HEK293 (cell line): ENCODE measurements at regions not wholly inside any gene's neighbourhood (a gene's known extent, or its start where the extent isn't known, plus 50 kb on each side); places are given as distances from the start of the nearest gene placed in this dataset.

Source experiments
- CTCF ChIA-PET: fragments of 350-600 bp; formaldehyde crosslinking; extraction: SDS; loops from one replicate; lab custom pipeline; 2021; ENCODE audit warnings: antibody characterized with exemption; lab: Yijun Ruan, JAX
- POLR2A ChIA-PET: fragments of 300-600 bp; formaldehyde crosslinking; extraction: SDS; loops from one replicate; lab custom pipeline; 2020; ENCODE audit warnings: antibody characterized with exemption, inconsistent platforms; lab: Yijun Ruan, JAX
- H3K27ac ChIP-seq: fragments of 200-500 bp; sonication (Bioruptor generic); 2 replicates; pipeline ENCODE4 v1.5.1; 2014; ENCODE audit warnings: low read depth, low read length, control low read depth, inconsistent platforms; ENCODE audit errors: extremely low read depth
- H3K36me3 ChIP-seq, 2 experiments: fragments of 200-500 bp in 1 of 2; sonication (Bioruptor generic) in 1 of 2; 1 replicate in 1 of 2; 2 replicates in 1 of 2; pipeline ENCODE4 v1.5.1; 2014 to 2017; ENCODE audit warnings: inconsistent platforms in 2 of 2, low read length in 2 of 2; ENCODE audit not compliant: control insufficient read depth in 2 of 2, insufficient read depth in 1 of 2
- H3K4me1 ChIP-seq: fragments of 200-500 bp; sonication (Bioruptor generic); 2 replicates; pipeline ENCODE4 v1.5.1; 2014; ENCODE audit warnings: mild to moderate bottlenecking, low read length, inconsistent platforms; ENCODE audit not compliant: control insufficient read depth, insufficient read depth
- H3K4me3 ChIP-seq: 2 replicates; pipeline ENCODE4 v1.5.1; 2011; ENCODE audit warnings: low read depth, mild to moderate bottlenecking, control low read depth, low read length, moderate library complexity
- H3K9me3 ChIP-seq: fragments of 200-500 bp; sonication (Bioruptor generic); 2 replicates; pipeline ENCODE4 v1.5.1; 2014; ENCODE audit warnings: low read depth, low read length, inconsistent platforms; ENCODE audit not compliant: control insufficient read depth, insufficient read depth
- HOXA7 ChIP-seq: sonication (generic); formaldehyde crosslinking; IDR thresholded peaks from 2 replicates; pipeline ENCODE4 v1.8.1; 2022; ENCODE audit warnings: missing genetic modification reagents, borderline replicate concordance
- HOXC10 ChIP-seq: sonication (generic); formaldehyde crosslinking; IDR thresholded peaks from 2 replicates; pipeline ENCODE4 v1.8.1; 2023; ENCODE audit warnings: mild to moderate bottlenecking, missing genetic modification reagents
- KLF10 ChIP-seq: fragments of 450-650 bp; IDR thresholded peaks from 2 replicates; pipeline ENCODE4 v1.5.1; 2018; ENCODE audit warnings: missing biosample characterization, mild to moderate bottlenecking, missing genetic modification characterization
- KLF8 ChIP-seq: fragments of 450-650 bp; formaldehyde crosslinking; IDR thresholded peaks from 2 replicates; pipeline ENCODE4 v1.5.1; 2016; ENCODE audit warnings: missing biosample characterization, missing genetic modification characterization
- MEIS1 ChIP-seq: sonication (generic); formaldehyde crosslinking; IDR thresholded peaks from 2 replicates; pipeline ENCODE4 v1.8.1; 2022; ENCODE audit warnings: missing genetic modification reagents, mild to moderate bottlenecking, borderline replicate concordance
- TRIM28 ChIP-seq: IDR thresholded peaks from 2 replicates; pipeline ENCODE4 v1.6.1; 2011; ENCODE audit warnings: low read length, control low read depth, borderline replicate concordance
- ZBTB17 ChIP-seq: fragments of 450-650 bp; formaldehyde crosslinking; IDR thresholded peaks from 2 replicates; pipeline ENCODE4 v1.5.1; 2016; ENCODE audit warnings: missing biosample characterization, missing genetic modification characterization
- ZBTB20 ChIP-seq: fragments of 450-650 bp; formaldehyde crosslinking; IDR thresholded peaks from 2 replicates; pipeline ENCODE4 v1.5.1; 2016; ENCODE audit warnings: missing biosample characterization, missing genetic modification characterization
- ZFP69B ChIP-seq: fragments of 450-650 bp; formaldehyde crosslinking; IDR thresholded peaks from 2 replicates; pipeline ENCODE4 v1.5.1; 2016; ENCODE audit warnings: missing biosample characterization, missing genetic modification characterization
- ZNF174 ChIP-seq: fragments of 450-650 bp; formaldehyde crosslinking; IDR thresholded peaks from 2 replicates; pipeline ENCODE4 v1.5.0; 2017; ENCODE audit warnings: missing biosample characterization, mild to moderate bottlenecking, missing genetic modification characterization
- ZNF2 ChIP-seq: fragments of 450-650 bp; formaldehyde crosslinking; IDR thresholded peaks from 2 replicates; pipeline ENCODE4 v1.5.1; 2016; ENCODE audit warnings: missing biosample characterization, missing genetic modification characterization
- ZNF558 ChIP-seq: fragments of 450-650 bp; formaldehyde crosslinking; IDR thresholded peaks from 2 replicates; pipeline ENCODE4 v1.5.1; 2016; ENCODE audit warnings: missing biosample characterization, missing genetic modification characterization
- ZNF768 ChIP-seq: fragments of 450-650 bp; formaldehyde crosslinking; IDR thresholded peaks from 2 replicates; pipeline ENCODE4 v1.5.1; 2018; ENCODE audit warnings: missing biosample characterization, mild to moderate bottlenecking, missing genetic modification characterization
- TF ChIP-seq, protein P1 (sequence below): fragments of 450-650 bp; formaldehyde crosslinking; conservative IDR thresholded peaks from 2 replicates; pipeline ENCODE4 v1.5.1; 2016; ENCODE audit warnings: low read depth, missing biosample characterization, missing genetic modification characterization
- TF ChIP-seq, protein P2 (sequence below): fragments of 450-650 bp; IDR thresholded peaks from 2 replicates; pipeline ENCODE4 v1.5.1; 2018; ENCODE audit warnings: missing biosample characterization, missing genetic modification characterization
- TF ChIP-seq, protein P3 (sequence below): fragments of 450-650 bp; formaldehyde crosslinking; IDR thresholded peaks from 2 replicates; pipeline ENCODE4 v1.5.0; 2017; ENCODE audit warnings: missing biosample characterization, missing genetic modification characterization, borderline replicate concordance

DNA sequence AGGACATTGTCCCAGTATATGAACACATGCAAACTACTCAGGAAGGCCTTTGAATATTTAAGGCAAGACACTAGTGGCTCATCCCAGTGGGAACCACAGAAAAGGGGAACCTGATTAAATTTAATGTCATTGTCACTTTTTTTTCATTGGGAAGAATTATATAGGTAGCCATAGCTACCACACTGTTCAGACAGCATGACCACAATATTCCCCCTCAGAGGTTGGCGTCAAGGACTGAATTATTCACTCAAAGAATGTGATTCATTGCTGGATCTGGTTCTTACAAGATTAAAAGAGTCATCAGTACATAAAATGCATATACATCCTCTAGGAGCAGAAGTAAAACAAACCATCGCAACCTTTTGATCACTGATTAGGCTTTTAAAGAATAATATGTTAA, 92.0 kb upstream of the SMARCAD1 start:
- no peak overlapping the region for H3K4me3 ChIP-seq
- no peaks in the 10 kb centered on the region for H3K4me1 ChIP-seq
- H3K36me3 ChIP-seq = no peaks in the 10 kb centered on the region
- POLR2A ChIA-PET = no interaction called here
- CTCF ChIA-PET = interaction anchor here (0.6 kb wide), 1 partner anchor 96 kb away, joined by 3 read pairs; no protein-coding TSS in a partner anchor
- TF ChIP-seq, protein P1, sequence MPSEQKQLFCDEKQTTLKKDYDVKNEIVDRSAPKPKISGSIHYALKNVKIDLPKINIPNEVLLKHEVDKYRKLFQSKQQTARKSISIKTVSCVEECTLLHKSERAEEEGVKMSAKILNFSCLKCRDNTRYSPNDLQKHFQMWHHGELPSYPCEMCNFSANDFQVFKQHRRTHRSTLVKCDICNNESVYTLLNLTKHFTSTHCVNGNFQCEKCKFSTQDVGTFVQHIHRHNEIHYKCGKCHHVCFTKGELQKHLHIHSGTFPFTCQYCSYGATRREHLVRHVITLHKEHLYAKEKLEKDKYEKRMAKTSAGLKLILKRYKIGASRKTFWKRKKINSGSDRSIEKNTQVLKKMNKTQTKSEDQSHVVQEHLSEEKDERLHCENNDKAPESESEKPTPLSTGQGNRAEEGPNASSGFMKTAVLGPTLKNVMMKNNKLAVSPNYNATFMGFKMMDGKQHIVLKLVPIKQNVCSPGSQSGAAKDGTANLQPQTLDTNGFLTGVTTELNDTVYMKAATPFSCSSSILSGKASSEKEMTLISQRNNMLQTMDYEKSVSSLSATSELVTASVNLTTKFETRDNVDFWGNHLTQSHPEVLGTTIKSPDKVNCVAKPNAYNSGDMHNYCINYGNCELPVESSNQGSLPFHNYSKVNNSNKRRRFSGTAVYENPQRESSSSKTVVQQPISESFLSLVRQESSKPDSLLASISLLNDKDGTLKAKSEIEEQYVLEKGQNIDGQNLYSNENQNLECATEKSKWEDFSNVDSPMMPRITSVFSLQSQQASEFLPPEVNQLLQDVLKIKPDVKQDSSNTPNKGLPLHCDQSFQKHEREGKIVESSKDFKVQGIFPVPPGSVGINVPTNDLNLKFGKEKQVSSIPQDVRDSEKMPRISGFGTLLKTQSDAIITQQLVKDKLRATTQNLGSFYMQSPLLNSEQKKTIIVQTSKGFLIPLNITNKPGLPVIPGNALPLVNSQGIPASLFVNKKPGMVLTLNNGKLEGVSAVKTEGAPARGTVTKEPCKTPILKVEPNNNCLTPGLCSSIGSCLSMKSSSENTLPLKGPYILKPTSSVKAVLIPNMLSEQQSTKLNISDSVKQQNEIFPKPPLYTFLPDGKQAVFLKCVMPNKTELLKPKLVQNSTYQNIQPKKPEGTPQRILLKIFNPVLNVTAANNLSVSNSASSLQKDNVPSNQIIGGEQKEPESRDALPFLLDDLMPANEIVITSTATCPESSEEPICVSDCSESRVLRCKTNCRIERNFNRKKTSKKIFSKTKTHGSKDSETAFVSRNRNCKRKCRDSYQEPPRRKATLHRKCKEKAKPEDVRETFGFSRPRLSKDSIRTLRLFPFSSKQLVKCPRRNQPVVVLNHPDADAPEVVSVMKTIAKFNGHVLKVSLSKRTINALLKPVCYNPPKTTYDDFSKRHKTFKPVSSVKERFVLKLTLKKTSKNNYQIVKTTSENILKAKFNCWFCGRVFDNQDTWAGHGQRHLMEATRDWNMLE (tag by site-specific recombination) = no peak
- TF ChIP-seq ZBTB20 (tag by site-specific recombination) = no peak
- TF ChIP-seq ZNF2 (tag by site-specific recombination) = no peak
- TF ChIP-seq MEIS1 (CRISPR knock-in tag) = no peak
- TF ChIP-seq KLF8 (tag by site-specific recombination) = no peak
- TF ChIP-seq HOXA7 (CRISPR knock-in tag) = no peak
- no peak for TF ChIP-seq TRIM28
- TF ChIP-seq ZNF558 (tag by site-specific recombination) = no peak
- TF ChIP-seq, protein P2, sequence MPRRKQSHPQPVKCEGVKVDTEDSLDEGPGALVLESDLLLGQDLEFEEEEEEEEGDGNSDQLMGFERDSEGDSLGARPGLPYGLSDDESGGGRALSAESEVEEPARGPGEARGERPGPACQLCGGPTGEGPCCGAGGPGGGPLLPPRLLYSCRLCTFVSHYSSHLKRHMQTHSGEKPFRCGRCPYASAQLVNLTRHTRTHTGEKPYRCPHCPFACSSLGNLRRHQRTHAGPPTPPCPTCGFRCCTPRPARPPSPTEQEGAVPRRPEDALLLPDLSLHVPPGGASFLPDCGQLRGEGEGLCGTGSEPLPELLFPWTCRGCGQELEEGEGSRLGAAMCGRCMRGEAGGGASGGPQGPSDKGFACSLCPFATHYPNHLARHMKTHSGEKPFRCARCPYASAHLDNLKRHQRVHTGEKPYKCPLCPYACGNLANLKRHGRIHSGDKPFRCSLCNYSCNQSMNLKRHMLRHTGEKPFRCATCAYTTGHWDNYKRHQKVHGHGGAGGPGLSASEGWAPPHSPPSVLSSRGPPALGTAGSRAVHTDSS (tag by site-specific recombination) = no peak
- no peak for TF ChIP-seq KLF10 (tag by site-specific recombination)
- no peak for TF ChIP-seq HOXC10 (CRISPR knock-in tag)
- TF ChIP-seq, protein P3, sequence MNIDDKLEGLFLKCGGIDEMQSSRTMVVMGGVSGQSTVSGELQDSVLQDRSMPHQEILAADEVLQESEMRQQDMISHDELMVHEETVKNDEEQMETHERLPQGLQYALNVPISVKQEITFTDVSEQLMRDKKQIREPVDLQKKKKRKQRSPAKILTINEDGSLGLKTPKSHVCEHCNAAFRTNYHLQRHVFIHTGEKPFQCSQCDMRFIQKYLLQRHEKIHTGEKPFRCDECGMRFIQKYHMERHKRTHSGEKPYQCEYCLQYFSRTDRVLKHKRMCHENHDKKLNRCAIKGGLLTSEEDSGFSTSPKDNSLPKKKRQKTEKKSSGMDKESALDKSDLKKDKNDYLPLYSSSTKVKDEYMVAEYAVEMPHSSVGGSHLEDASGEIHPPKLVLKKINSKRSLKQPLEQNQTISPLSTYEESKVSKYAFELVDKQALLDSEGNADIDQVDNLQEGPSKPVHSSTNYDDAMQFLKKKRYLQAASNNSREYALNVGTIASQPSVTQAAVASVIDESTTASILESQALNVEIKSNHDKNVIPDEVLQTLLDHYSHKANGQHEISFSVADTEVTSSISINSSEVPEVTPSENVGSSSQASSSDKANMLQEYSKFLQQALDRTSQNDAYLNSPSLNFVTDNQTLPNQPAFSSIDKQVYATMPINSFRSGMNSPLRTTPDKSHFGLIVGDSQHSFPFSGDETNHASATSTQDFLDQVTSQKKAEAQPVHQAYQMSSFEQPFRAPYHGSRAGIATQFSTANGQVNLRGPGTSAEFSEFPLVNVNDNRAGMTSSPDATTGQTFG = no peak
- TF ChIP-seq ZFP69B (tag by site-specific recombination) = no peak
- TF ChIP-seq ZNF174 (tag by site-specific recombination) = no peak
- TF ChIP-seq, all 188 proteins: peak for 0
- H3K27ac ChIP-seq = no peak overlapping the region
- no peaks in the 10 kb centered on the region for H3K9me3 ChIP-seq

DNA sequence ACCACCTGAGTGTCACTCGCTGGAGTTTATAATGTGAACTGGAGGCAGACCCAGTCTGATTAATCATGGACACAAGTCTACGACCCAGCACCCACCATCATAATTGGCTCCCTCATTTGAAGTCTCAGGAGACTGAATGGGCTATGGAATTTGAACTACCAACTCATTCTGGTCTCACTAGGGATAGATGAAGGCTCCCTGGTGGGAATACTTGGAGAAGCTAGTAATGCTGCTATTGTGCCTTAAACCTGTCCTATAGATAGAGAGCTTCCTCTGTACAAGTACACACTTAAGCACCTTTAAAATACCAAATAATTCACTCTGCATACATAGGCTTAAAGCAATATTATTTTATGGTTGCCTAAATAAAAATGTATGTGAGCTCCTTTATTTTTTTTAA, 90.8 kb upstream of the SMARCAD1 start:
- no peak overlapping the region for H3K4me3 ChIP-seq
- no peak for TF ChIP-seq ZNF768 (tag by site-specific recombination)
- TF ChIP-seq ZBTB17 = no peak
- no peak for TF ChIP-seq TRIM28
- TF ChIP-seq, all 188 proteins: peak for 0
- no peaks in the 10 kb centered on the region for H3K36me3 ChIP-seq
- CTCF ChIA-PET = interaction anchor here (0.6 to 1.3 kb wide), 2 partner anchors 9 to 10 kb away, joined by 3 to 4 read pairs; no protein-coding TSS in a partner anchor
- H3K27ac ChIP-seq = no peak overlapping the region
- H3K4me1 ChIP-seq = no peaks in the 10 kb centered on the region
- no peaks in the 10 kb centered on the region for H3K9me3 ChIP-seq
- POLR2A ChIA-PET = no interaction called here
